ENCODE measurements at regions not wholly inside any gene's neighbourhood (a gene's known extent, or its start where the extent isn't known, plus 50 kb on each side); places are given as distances from the start of the nearest gene placed in this dataset.

DNA sequence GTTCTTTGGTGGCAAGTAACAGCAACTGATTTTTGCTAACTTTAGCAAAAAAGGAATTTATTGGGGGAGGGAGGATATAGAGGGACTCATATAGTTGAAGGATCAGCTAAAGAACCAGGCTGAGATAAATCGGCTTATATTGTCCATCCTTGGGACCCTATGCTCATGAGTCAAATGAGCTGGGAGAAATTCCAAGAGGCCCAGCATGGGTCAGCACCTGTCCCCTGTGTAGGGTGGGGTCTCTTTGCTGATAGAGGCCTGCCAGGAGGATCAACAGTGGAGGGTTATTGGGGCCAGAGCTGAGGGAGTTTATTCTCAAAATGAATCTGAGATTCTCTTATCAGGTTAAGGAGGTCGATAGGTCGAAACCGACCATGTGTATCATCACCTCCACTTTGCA lies 97.2 kb downstream of the VAPA start:
- TF ChIP-seq, protein P1, sequence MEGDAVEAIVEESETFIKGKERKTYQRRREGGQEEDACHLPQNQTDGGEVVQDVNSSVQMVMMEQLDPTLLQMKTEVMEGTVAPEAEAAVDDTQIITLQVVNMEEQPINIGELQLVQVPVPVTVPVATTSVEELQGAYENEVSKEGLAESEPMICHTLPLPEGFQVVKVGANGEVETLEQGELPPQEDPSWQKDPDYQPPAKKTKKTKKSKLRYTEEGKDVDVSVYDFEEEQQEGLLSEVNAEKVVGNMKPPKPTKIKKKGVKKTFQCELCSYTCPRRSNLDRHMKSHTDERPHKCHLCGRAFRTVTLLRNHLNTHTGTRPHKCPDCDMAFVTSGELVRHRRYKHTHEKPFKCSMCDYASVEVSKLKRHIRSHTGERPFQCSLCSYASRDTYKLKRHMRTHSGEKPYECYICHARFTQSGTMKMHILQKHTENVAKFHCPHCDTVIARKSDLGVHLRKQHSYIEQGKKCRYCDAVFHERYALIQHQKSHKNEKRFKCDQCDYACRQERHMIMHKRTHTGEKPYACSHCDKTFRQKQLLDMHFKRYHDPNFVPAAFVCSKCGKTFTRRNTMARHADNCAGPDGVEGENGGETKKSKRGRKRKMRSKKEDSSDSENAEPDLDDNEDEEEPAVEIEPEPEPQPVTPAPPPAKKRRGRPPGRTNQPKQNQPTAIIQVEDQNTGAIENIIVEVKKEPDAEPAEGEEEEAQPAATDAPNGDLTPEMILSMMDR (IDR thresholded peaks at IDR 0.05), result no peak
- TF ChIP-seq POLR2A (IDR thresholded peaks at IDR 0.05) (no peak), POLR2AphosphoS5 (IDR thresholded peaks at IDR 0.05) (no peak), EP300 (IDR thresholded peaks at IDR 0.05) (no peak)
